HG03025 (cell line): ENCODE measurements at regions not wholly inside any gene's neighbourhood (a gene's known extent, or its start where the extent isn't known, plus 50 kb on each side); places are given as distances from the start of the nearest gene placed in this dataset.

Experiments used
- ATAC-seq: cut with Tn5 transposase; IDR thresholded peaks from one replicate; pipeline ENCODE4 v1.9.1; 2021; ENCODE audit warnings: mild to moderate bottlenecking, moderate library complexity; ENCODE audit not compliant: unreplicated experiment, low FRiP score

GRCh38 chrX:39988496-39988895 is 109.3 kb downstream of the BCOR start:
- no peak for ATAC-seq

GRCh38 chrX:39990388-39990787 is 107.4 kb downstream of the BCOR start:
- ATAC-seq, result no peak

GRCh38 chrX:39992300-39992699 is 105.5 kb downstream of the BCOR start:
- no peak for ATAC-seq

GRCh38 chrX:39995457-39995856 is 102.3 kb downstream of the BCOR start:
- no peak for ATAC-seq

- ATAC-seq, result no peak
Measured at GRCh38 chrX:39996536-39996935, 101.2 kb downstream of the BCOR start.

- ATAC-seq, result no peak
Measured at GRCh38 chrX:39998636-39999406, 98.9 kb downstream of the BCOR start.
